Astrocyte (in vitro differentiated cells and primary cell): ENCODE measurements at regions not wholly inside any gene's neighbourhood (a gene's known extent, or its start where the extent isn't known, plus 50 kb on each side); places are given as distances from the start of the nearest gene placed in this dataset.

ENCODE experiments used
- DNase-seq: peaks from one replicate; pipeline ENCODE4 v3.0.0-alpha.2; 2010; ENCODE audit warnings: low read depth
- FAIRE-seq: peaks from 2 replicates; lab custom pipeline; 2011; peaks lifted over from hg19 to GRCh38; lab: Jason Lieb, UNC
- H2AFZ ChIP-seq: 2 replicates; pipeline ENCODE4 v1.6.0; 2012; ENCODE audit warnings: low read depth, low read length, inconsistent platforms
- H3K27ac ChIP-seq: 2 replicates; pipeline ENCODE4 v1.5.1; 2011; ENCODE audit warnings: low read depth, low read length, inconsistent platforms
- H3K27me3 ChIP-seq: 2 replicates; pipeline ENCODE4 v1.6.0; 2011; ENCODE audit warnings: low read length, inconsistent platforms; ENCODE audit not compliant: insufficient read depth
- H3K36me3 ChIP-seq: 2 replicates; pipeline ENCODE4 v1.5.1; 2011; ENCODE audit warnings: low read length, inconsistent platforms; ENCODE audit not compliant: insufficient read depth
- H3K4me1 ChIP-seq: 2 replicates; pipeline ENCODE4 v1.5.1; 2011; ENCODE audit warnings: low read length, inconsistent platforms; ENCODE audit not compliant: insufficient read depth
- H3K4me2 ChIP-seq: 2 replicates; pipeline ENCODE4 v1.6.0; 2012; ENCODE audit warnings: low read length, inconsistent platforms
- H3K4me3 ChIP-seq: 2 replicates; pipeline ENCODE4 v1.5.1; 2011; ENCODE audit warnings: low read depth, mild to moderate bottlenecking, low read length, inconsistent platforms; ENCODE audit not compliant: insufficient read depth
- H3K79me2 ChIP-seq: 2 replicates; pipeline ENCODE4 v1.6.0; 2012; ENCODE audit warnings: mild to moderate bottlenecking, low read length, inconsistent platforms; ENCODE audit not compliant: insufficient read depth
- H3K9ac ChIP-seq: 2 replicates; pipeline ENCODE4 v1.6.0; 2012; ENCODE audit warnings: mild to moderate bottlenecking, low read length, inconsistent platforms
- H3K9me3 ChIP-seq: 2 replicates; pipeline ENCODE4 v1.5.1; 2012; ENCODE audit warnings: low read depth, mild to moderate bottlenecking, low read length, inconsistent platforms; ENCODE audit not compliant: insufficient read depth
- H4K20me1 ChIP-seq: 2 replicates; pipeline ENCODE4 v1.6.0; 2012; ENCODE audit warnings: low read length, inconsistent platforms; ENCODE audit not compliant: insufficient read depth
- H3K27ac Mint-ChIP-seq: one replicate; pipeline ENCODE4 v1.8.0; 2021; ENCODE audit warnings: mild to moderate bottlenecking, mixed read lengths; ENCODE audit not compliant: unreplicated experiment
- H3K27me3 Mint-ChIP-seq: one replicate; pipeline ENCODE4 v1.8.0; 2021; ENCODE audit warnings: low read depth, mixed read lengths; ENCODE audit not compliant: unreplicated experiment
- H3K36me3 Mint-ChIP-seq: one replicate; pipeline ENCODE4 v1.8.0; 2021; ENCODE audit warnings: low read depth, mixed read lengths; ENCODE audit not compliant: unreplicated experiment
- H3K4me1 Mint-ChIP-seq: one replicate; pipeline ENCODE4 v1.8.0; 2021; ENCODE audit warnings: low read depth, mixed read lengths; ENCODE audit not compliant: unreplicated experiment
- H3K4me3 Mint-ChIP-seq: one replicate; pipeline ENCODE4 v1.8.0; 2021; ENCODE audit warnings: mild to moderate bottlenecking, moderate library complexity, mixed read lengths; ENCODE audit not compliant: unreplicated experiment
- H3K9me3 Mint-ChIP-seq: one replicate; pipeline ENCODE4 v1.8.0; 2021; ENCODE audit warnings: mild to moderate bottlenecking, mixed read lengths; ENCODE audit not compliant: unreplicated experiment
- EZH2 ChIP-seq: IDR thresholded peaks from 2 replicates; pipeline ENCODE4 v1.6.1; 2012; ENCODE audit warnings: mild to moderate bottlenecking, low read length, inconsistent platforms; ENCODE audit not compliant: insufficient read depth
- TF ChIP-seq, protein P1 (sequence below): IDR thresholded peaks from 2 replicates; pipeline ENCODE4 v1.5.1; 2011; ENCODE audit warnings: low read depth, mild to moderate bottlenecking, inconsistent platforms, low read length, moderate library complexity; ENCODE audit not compliant: insufficient read depth

DNA sequence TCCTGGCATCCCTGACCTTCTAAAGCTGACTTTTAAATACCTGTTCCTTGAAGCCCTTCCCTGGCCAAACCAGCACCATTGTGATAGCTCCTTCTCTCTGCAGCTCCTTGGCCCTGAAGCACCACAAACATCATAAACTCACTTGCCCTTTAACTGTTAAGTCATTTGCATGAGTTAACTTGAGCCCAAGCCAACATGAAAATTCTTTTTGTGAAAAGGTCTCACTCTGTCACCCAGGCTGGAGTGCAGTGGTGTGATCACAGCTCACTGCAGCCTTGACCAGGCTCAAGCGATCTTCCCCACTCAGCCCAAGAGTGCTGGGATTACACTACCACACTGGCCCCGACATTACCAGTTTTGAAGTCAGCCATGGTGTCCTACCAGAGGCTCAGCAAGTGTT lies 87.8 kb downstream of the ZIC5 start:
- no peaks in the 10 kb centered on the region for H4K20me1 ChIP-seq
- H3K27me3 ChIP-seq, result peaks cover 1% of the 10 kb centered on the region
- no peaks in the 10 kb centered on the region for H3K36me3 ChIP-seq
- FAIRE-seq (no peak), DNase-seq (no peak)
- no peak overlapping the region for H2AFZ ChIP-seq
- no peaks in the 10 kb centered on the region for H3K9me3 ChIP-seq
- no peaks in the 10 kb centered on the region for H3K36me3 Mint-ChIP-seq
- no peaks in the 10 kb centered on the region for H3K79me2 ChIP-seq
- TF ChIP-seq, protein P1, sequence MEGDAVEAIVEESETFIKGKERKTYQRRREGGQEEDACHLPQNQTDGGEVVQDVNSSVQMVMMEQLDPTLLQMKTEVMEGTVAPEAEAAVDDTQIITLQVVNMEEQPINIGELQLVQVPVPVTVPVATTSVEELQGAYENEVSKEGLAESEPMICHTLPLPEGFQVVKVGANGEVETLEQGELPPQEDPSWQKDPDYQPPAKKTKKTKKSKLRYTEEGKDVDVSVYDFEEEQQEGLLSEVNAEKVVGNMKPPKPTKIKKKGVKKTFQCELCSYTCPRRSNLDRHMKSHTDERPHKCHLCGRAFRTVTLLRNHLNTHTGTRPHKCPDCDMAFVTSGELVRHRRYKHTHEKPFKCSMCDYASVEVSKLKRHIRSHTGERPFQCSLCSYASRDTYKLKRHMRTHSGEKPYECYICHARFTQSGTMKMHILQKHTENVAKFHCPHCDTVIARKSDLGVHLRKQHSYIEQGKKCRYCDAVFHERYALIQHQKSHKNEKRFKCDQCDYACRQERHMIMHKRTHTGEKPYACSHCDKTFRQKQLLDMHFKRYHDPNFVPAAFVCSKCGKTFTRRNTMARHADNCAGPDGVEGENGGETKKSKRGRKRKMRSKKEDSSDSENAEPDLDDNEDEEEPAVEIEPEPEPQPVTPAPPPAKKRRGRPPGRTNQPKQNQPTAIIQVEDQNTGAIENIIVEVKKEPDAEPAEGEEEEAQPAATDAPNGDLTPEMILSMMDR, result no peak
- no peak for TF ChIP-seq EZH2
- no peaks in the 10 kb centered on the region for H3K4me1 Mint-ChIP-seq
- H3K27me3 Mint-ChIP-seq, result peaks cover 12% of the 10 kb centered on the region
- H3K9ac ChIP-seq, result no peak overlapping the region
- H3K27ac ChIP-seq, result no peak overlapping the region
- no peak overlapping the region for H3K4me3 ChIP-seq
- H3K27ac Mint-ChIP-seq, result no peak overlapping the region
- no peak overlapping the region for H3K4me3 Mint-ChIP-seq
- H3K9me3 Mint-ChIP-seq, result no peaks in the 10 kb centered on the region
- H3K4me2 ChIP-seq, result no peak overlapping the region
- no peaks in the 10 kb centered on the region for H3K4me1 ChIP-seq

DNA sequence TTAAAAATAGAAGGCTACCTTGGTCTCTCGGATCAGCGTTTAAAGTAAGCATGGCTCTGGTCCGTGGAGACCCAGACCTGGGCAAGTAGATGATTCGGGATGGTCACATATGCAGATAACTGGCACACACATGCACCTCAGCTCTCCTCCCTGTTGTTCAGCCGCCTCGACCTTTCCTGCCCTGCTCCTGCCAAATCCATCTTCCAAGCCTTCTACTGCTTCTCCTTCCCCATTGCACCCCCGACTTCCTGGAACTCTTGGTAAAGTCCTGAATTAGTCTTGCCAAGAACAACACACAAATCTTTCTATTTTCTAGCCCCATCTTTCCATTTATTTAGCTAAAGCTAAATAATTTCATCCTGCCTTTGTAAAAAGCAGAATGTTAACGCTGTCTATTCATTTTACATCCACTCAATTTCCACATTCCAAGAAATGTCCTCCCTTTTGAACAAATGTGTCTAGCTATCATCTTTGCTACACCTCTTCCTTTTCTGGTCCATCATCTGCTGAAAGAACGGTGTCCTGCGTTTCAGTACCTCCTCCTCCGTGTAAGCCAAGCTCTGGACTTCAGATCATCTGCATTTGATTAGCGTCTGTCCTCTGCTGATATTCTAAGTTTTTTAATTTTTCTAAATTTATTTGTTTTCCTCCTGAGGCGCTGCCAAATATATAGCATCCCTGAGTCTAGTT lies 92.5 kb downstream of the ZIC5 start:
- no peaks in the 10 kb centered on the region for H3K27me3 ChIP-seq
- no peak overlapping the region for H2AFZ ChIP-seq
- no peak for TF ChIP-seq EZH2
- TF ChIP-seq, protein P1, result no peak
- Mint-ChIP-seq H3K4me1 (no peaks in the 10 kb centered on the region), H3K4me3 (no peak overlapping the region), H3K27ac (no peak overlapping the region), H3K27me3 (peaks cover 3% of the 10 kb centered on the region), H3K36me3 (no peaks in the 10 kb centered on the region), H3K9me3 (no peaks in the 10 kb centered on the region)
- H3K36me3 ChIP-seq, result no peaks in the 10 kb centered on the region
- DNase-seq (no peak), FAIRE-seq (no peak)
- no peaks in the 10 kb centered on the region for H3K4me1 ChIP-seq
- H3K9ac ChIP-seq, result no peak overlapping the region
- H4K20me1 ChIP-seq, result no peaks in the 10 kb centered on the region
- no peak overlapping the region for H3K4me2 ChIP-seq
- H3K9me3 ChIP-seq, result no peaks in the 10 kb centered on the region
- H3K4me3 ChIP-seq, result no peak overlapping the region
- no peak overlapping the region for H3K27ac ChIP-seq
- no peaks in the 10 kb centered on the region for H3K79me2 ChIP-seq

DNA sequence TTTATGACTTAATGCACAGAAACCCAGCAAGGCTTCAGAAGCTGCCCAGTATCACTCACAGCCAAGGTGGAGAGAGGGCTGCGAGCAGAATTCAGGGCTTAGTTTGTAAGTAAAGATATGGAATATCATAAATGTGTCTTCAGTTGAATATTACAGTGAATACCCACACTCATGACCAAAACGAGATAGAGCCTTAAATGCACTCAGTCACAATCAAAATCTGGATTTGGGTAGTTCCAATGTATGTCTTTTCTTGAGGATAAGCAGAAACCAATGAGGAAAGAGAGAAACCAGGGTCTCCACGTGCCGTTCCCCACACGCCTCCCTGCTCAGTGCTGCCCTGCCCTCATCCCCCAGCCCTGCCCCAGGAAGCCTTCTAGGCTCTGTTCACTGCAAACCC lies 94.9 kb downstream of the ZIC5 start:
- Histone ChIP-seq H3K79me2 (no peaks in the 10 kb centered on the region), H3K9ac (no peak overlapping the region), H3K4me3 (no peak overlapping the region), H3K27ac (no peak overlapping the region), H4K20me1 (no peaks in the 10 kb centered on the region), H3K36me3 (no peaks in the 10 kb centered on the region), H3K9me3 (no peaks in the 10 kb centered on the region), H2AFZ (no peak overlapping the region), H3K27me3 (no peaks in the 10 kb centered on the region), H3K4me2 (no peak overlapping the region), H3K4me1 (no peaks in the 10 kb centered on the region)
- Mint-ChIP-seq H3K4me3 (no peak overlapping the region), H3K27me3 (no peaks in the 10 kb centered on the region), H3K9me3 (no peaks in the 10 kb centered on the region), H3K36me3 (no peaks in the 10 kb centered on the region), H3K4me1 (no peaks in the 10 kb centered on the region), H3K27ac (no peak overlapping the region)
- DNase-seq (no peak), FAIRE-seq (no peak)
- TF ChIP-seq, protein P1, result no peak
- TF ChIP-seq EZH2, result no peak
